ENCODE measurements at regions not wholly inside any gene's neighbourhood (a gene's known extent, or its start where the extent isn't known, plus 50 kb on each side); places are given as distances from the start of the nearest gene placed in this dataset.

DNA sequence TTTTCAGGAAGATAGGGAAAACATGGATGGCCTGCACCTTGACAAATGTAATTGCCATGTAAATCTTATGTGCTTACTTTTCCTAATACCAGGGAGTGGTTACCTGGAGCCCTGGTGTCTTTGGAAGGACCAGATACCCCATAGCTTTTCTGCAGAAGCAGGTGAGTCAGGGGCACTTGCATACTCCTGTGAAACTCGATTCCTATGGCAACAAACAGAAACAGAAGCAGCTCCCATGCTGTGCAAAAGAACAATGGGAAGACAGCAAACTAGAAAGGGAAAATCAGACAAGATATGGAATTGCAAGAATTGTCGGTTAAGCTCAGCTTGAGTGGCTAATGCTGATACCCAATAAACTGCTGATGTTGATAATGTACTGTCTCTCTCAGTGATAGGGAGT lies 117.4 kb upstream of the AFF2 start:
- no peak for TF ChIP-seq MYC (IDR thresholded peaks at IDR 0.05; ENCODE audit: low read depth, low read length)
- no peak for TF ChIP-seq CTCF (IDR thresholded peaks at IDR 0.05; ENCODE audit: extremely low read depth in 1 of 2, insufficient read depth in 1 of 2, low read depth in 1 of 2, low read length in 2 of 2)
- dilution Hi-C loops (cut with MboI; ENCODE audit: extremely low pct_ligation_motif_present, low sequenced_read_pairs), result no loop called here
- Histone ChIP-seq H3K4me2 (ENCODE audit: insufficient read depth, low read length) (no peak overlapping the region), H3K27ac (ENCODE audit: insufficient read depth, low read depth, low read length) (no peak overlapping the region), H3K27me3 (ENCODE audit: control insufficient read depth in 2 of 2, insufficient read depth in 2 of 2, low read length in 2 of 2) (no peaks in the 10 kb centered on the region), H3K9me3 (replicated peaks; ENCODE audit: control insufficient read depth, insufficient read depth, low read length) (no peaks in the 10 kb centered on the region), H3K9ac (replicated peaks; ENCODE audit: extremely low read depth, insufficient read depth, low read length) (no peak overlapping the region), H4K20me1 (replicated peaks; ENCODE audit: control insufficient read depth, extremely low read depth, insufficient read depth, low read length) (no peaks in the 10 kb centered on the region), H3K9me1 (replicated peaks; ENCODE audit: control insufficient read depth, extremely low read depth, insufficient read depth, low read length) (no peaks in the 10 kb centered on the region), H3K36me3 (ENCODE audit: control insufficient read depth in 2 of 2, extremely low read depth in 1 of 2, insufficient read depth in 2 of 2, low read length in 2 of 2) (no peaks in the 10 kb centered on the region), H2AFZ (ENCODE audit: low read depth, low read length) (no peak overlapping the region), H3K79me2 (ENCODE audit: control insufficient read depth, insufficient read depth, low read length) (no peaks in the 10 kb centered on the region), H3K4me3 (replicated peaks in 1 of 3; ENCODE audit: insufficient read depth in 1 of 3, low read depth in 1 of 3, low read length in 3 of 3) (no peak overlapping the region), H3K4me1 (ENCODE audit: control insufficient read depth, extremely low read depth, insufficient read depth, low read length) (no peaks in the 10 kb centered on the region)
- ChIA-PET CTCF (no interaction called here), POLR2A (no interaction called here)
- intact Hi-C loops (cut with micrococcal nuclease), result no loop called here
- DNase-seq (ENCODE audit: low read depth, low spot score) (no peak), FAIRE-seq (no peak)
- no TSS peak for BruUV-seq (replicated peaks)

GRCh38 chrX:148385471-148385870 lies 114.9 kb upstream of the AFF2 start:
- Histone ChIP-seq H3K4me3 (replicated peaks in 1 of 3; ENCODE audit: insufficient read depth in 1 of 3, low read depth in 1 of 3, low read length in 3 of 3) (no peak overlapping the region), H3K27ac (ENCODE audit: insufficient read depth, low read depth, low read length) (no peak overlapping the region), H3K36me3 (ENCODE audit: control insufficient read depth in 2 of 2, extremely low read depth in 1 of 2, insufficient read depth in 2 of 2, low read length in 2 of 2) (no peaks in the 10 kb centered on the region), H3K9ac (replicated peaks; ENCODE audit: extremely low read depth, insufficient read depth, low read length) (no peak overlapping the region), H2AFZ (ENCODE audit: low read depth, low read length) (no peak overlapping the region), H3K9me3 (replicated peaks; ENCODE audit: control insufficient read depth, insufficient read depth, low read length) (no peaks in the 10 kb centered on the region), H3K4me1 (ENCODE audit: control insufficient read depth, extremely low read depth, insufficient read depth, low read length) (no peaks in the 10 kb centered on the region), H3K4me2 (ENCODE audit: insufficient read depth, low read length) (no peak overlapping the region), H3K79me2 (ENCODE audit: control insufficient read depth, insufficient read depth, low read length) (no peaks in the 10 kb centered on the region), H4K20me1 (replicated peaks; ENCODE audit: control insufficient read depth, extremely low read depth, insufficient read depth, low read length) (no peaks in the 10 kb centered on the region), H3K27me3 (ENCODE audit: control insufficient read depth in 2 of 2, insufficient read depth in 2 of 2, low read length in 2 of 2) (no peaks in the 10 kb centered on the region), H3K9me1 (replicated peaks; ENCODE audit: control insufficient read depth, extremely low read depth, insufficient read depth, low read length) (no peaks in the 10 kb centered on the region)
- DNase-seq (ENCODE audit: low read depth, low spot score) (no peak), FAIRE-seq (no peak)
- BruUV-seq (replicated peaks), result no TSS peak
- dilution Hi-C loops (cut with MboI; ENCODE audit: extremely low pct_ligation_motif_present, low sequenced_read_pairs), result no loop called here
- CTCF ChIA-PET, result no interaction called here
- intact Hi-C loops (cut with micrococcal nuclease), result no loop called here
- TF ChIP-seq MYC (IDR thresholded peaks at IDR 0.05; ENCODE audit: low read depth, low read length) (no peak), POLR2AphosphoS5 (IDR thresholded peaks at IDR 0.05; ENCODE audit: insufficient read depth, low read depth, low read length) (no peak), CTCF (IDR thresholded peaks at IDR 0.05; ENCODE audit: extremely low read depth in 1 of 2, insufficient read depth in 1 of 2, low read depth in 1 of 2, low read length in 2 of 2) (no peak), MAX (IDR thresholded peaks at IDR 0.05; ENCODE audit: insufficient read depth, insufficient read length) (no peak), FOS (IDR thresholded peaks at IDR 0.05; ENCODE audit: borderline replicate concordance, insufficient read depth, low read length) (no peak), POLR2A (IDR thresholded peaks at IDR 0.05; ENCODE audit: low read depth, low read length) (no peak)
- POLR2A ChIA-PET, result no interaction called here

Measured in endothelial cell of umbilical vein (primary cell).